NCI-H1092 (cell line): ENCODE measurements at regions not wholly inside any gene's neighbourhood (a gene's known extent, or its start where the extent isn't known, plus 50 kb on each side); places are given as distances from the start of the nearest gene placed in this dataset.
"Not testable (repeated sequence)": the region's sequence is repeated elsewhere in the genome, so short reads cannot be mapped to it uniquely, and the experiment has no call there.

Experiments used
- DNase-seq: peaks from one replicate; lab custom pipeline; 2025; lab: John Stamatoyannopoulos, UW

DNA sequence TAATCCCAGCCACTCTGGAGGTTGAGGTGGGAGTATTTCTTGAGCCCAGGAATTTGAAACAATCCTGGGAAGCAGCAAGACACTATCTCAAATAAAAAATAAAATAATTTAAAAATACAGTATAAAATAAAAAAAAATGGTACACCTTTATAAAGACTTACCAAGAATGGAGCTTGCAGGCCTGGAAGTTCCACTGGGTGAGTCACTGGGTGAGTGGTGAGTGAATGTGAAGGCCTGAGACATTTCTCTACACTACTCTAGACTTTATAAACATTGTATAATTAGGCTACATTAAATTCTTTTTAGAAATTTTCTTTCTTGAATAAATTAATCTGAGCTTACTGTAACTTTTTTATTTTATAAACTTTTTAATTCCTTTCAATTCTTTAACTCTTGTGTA lies 609.1 kb upstream of the BCHE start:
- no peak for DNase-seq

DNA sequence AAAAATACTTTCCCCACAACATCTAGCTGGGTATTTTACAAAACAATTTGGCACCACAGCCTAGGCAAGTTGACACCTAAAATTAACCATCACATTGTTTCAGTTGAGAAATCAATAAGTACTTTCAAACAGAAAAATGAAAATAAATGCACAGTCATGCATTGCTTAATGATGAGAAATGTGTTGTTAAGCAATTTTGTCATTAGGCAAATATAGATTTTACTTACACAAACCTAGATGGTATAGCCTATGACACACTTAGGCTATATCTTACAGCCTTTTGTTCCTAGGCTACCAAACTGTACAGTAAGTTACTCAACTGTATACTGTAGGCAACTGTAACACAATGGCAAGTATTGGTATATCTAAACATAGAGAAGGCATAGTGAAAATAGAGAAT lies 608.6 kb upstream of the BCHE start:
- no peak for DNase-seq

DNA sequence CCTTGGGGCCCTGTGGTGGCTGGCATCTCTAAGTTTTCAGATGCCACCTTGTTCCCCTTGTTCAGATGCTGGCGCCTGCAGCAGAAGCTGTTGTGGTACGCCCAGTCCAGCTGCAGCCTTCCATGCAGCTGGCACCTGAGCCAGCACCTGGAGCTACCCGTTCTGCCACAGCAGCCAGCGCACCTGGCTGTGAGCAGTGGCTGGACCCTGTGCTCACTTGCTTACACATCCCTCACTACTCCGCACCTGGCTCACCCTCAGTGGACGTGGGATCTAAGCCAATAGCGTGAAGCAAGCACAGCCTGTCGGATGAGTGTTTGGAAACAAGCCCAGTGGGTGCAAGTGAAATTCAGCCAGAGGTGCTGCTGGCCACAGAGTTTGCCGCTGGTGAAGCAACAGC lies 607.5 kb upstream of the BCHE start:
- DNase-seq: no peak

DNA sequence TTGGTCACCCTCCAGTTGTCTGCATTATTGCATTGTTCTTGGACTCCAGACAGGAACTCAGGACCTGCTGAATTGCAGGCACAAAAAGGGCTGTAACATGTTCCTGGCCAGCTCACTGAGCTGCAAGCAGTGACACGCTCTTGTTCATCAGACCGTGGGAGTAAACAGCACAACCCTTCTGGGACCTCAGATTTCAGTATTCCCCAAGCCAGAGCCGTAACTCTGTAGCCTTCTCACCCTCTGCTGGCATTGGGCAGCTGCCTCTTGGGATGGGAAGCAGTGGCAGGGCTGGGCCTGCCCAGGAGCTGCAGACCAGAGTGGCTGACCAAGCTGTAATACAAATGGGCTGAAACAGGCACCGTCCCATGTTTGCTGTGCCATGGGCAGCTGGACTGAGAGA lies 607.1 kb upstream of the BCHE start:
- no peak for DNase-seq

DNA sequence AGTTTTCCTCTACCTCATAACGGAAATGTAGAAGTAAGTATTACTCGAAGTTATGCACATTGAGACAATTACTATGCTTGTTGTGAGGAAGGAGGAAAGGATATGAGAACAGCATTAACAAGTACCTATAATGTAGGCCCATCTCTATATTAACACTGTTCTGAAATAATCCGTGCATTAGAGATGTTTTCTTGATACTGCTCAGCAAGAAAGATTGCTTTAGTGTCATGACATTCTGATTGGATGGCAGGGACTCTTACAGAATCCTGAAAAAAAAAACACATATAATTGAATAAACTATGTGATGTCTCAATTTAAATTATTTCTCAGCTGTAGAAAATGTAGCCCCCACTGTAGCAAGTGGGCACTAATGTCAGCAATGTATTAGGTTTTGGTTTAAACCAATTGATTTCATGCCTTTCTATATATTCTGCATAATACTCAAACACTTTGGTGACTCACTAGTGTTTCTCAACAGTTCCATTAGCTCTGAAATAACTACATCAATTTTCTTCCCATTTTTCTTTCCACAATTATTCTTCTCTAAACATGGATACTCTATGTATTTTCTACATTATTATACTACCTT lies 598.3 kb upstream of the BCHE start:
- DNase-seq: no peak

DNA sequence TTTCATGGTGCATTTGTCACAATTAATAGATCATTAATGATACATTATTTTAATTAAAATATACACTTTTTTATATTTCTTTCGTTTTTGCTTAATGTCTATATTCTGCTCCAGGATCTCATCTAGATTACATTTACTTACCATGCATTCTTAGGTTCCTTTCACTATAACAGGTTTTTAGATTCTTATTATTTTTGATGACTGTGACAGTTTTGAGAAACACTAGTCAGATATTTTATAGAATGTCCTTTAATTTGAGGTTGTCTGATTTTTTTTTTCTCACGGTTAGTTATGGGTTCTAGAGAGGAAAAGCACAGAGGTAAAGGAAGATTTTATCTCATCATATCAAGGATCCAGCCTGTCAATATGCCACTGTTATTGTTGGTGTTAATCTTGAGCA lies 595.8 kb upstream of the BCHE start:
- DNase-seq: no peak

DNA sequence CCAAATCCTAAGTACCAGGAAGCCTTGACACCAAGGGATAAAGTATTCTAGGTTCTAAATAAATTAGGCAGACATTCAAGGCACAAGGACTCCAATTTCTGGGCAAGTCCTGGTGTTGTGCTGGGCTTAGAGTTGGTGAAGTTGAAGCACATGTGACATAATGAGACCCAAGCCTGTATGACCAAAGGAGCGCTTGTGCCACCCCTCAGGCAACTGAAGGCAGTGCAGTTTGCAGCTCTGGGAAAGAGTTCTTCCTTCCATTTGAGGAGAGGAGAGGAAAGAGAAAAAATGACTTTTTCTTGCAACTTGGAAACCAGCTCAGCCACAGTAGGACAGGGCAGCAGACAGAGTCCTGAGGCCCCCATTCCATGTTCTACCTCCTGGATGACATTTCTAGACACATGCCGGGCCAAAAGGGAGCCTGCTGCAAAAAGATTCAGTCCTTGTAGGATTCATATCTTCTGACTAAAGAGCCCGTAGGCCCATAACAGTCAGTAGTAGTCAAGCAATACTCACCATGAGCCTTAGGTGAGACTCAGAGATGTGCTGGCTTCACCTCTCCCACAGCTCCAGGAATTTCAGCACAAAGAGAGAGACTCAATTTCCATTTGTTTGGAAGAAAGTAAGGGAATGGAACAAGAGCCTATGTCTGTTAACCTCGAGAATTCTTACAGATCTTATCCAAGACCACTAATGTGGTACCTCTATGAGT lies 588.8 kb upstream of the BCHE start:
- DNase-seq: no peak

DNA sequence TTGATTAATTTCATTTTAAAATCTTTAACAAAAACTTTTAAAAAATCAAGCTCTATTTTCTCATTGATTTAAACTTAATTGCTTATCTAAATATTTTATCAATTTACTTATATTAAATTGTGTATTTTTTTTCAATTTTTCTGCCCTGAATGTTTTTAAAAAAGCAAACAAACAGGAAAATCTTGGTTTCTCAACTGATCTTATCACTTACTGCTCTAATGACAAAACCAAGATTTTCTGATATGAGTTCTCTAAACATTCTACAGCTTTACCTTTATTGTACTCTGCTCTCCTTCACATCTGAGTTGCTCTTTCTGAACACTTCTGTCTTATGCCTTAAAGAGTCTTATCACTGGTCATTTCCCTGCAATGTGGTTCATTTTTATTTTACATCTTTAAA lies 587.8 kb upstream of the BCHE start:
- no peak for DNase-seq

DNA sequence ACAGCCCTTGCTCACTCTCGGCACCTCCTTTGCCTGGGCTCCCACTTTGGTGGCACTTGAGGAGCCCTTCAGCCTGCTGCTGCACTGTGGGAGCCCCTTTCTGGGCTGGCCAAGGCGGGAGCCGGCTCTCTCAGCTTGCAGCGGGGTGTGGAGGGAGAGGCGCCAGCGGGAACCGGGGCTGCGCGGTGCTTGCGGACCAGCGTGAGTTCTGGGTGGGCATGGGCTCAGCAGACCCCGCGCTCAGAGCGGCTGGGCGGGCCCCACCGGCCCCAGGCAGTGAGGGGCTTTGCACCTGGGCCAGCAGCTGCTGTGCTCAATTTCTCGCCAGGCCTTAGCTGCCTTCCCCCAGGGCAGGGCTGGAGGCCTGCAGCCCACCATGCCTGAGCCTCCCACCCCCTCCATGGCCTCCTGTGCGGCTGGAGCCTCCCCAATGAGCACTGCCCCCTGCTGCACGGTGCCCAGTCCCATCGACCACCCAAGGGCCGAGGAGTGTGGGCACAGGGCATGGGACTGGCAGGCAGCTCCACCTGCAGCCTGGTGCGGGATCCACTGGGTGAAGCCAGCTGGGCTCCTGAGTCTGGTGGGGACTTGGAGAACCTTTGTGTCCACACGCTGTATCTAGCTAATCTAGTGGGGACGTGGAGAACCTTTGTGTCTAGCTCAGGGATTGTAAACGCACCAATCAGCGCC lies 586.7 kb upstream of the BCHE start:
- not testable (repeated sequence) for DNase-seq

DNA sequence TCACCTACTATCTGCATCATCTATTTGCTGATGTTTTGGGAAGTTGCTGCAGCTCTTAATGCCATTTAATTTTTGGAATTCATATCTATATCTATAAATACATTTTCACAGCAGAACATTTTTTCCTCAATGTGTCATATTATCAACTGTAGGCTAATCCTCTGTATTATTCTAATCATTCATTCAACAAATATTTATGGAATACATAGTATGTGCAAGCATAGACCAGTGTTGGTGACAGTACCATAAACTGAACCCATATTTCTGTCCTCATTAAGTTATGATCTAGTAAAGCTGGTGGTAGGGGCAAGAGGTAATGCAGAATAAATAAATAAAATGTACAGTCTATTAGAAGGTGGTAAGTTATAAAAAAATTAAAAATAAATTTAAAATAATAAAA lies 585.3 kb upstream of the BCHE start:
- DNase-seq: no peak

DNA sequence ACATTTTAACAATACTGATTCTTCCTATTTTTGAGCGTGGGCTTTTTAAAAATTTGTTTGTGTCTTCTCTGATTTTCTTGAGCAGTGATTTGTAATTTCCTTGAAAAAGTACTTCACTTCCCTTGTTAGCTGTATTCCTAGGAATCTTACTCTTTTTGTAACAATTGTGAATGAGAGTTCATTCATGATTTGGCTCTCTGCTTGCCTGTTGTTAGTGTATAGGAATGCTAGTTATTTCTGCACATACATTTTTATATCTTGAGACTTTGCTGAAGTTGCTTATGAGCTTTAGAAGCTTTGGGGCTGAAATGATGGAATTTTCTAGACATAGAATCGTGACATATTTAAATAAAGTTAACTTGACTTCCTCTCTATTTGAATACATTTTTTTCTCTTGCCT lies 582.8 kb upstream of the BCHE start:
- no peak for DNase-seq

DNA sequence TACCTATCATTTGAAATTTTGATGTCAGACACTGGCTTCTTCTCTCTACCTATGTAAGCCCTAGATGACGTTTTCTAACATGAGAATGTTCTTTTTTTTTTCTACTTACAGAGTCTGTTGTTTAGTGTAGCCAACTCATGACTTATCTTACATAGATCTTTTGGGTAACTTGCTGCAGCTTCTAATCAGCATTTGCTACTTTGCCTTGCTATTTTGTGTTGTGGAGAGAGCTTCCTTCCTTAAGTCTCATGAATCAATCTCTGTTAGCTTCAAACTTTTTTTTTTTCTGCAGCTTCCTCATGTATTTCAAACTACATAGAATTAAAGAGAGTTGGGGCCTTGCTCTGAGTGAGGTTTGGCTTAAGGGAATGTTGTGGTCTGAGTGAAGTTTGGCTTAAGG lies 568.7 kb upstream of the BCHE start:
- no peak for DNase-seq

DNA sequence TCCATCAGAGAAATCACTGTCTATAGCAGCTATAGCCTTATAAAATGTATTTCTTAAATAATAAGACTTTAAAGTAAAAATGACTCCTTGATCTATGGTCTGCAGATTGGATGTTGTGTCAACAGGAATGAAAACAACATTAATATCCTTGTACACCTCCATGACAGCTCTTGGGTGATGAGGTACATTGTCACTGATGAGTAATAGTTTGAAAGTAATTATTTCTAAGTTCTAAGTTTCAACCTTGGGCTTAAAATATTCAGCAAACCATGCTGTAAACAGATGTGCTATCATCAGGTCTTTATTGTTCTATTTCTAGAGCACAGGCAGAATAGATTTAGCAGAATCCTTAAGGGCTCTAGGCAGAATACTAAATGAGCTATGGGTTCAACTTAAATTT lies 568.2 kb upstream of the BCHE start:
- no peak for DNase-seq

DNA sequence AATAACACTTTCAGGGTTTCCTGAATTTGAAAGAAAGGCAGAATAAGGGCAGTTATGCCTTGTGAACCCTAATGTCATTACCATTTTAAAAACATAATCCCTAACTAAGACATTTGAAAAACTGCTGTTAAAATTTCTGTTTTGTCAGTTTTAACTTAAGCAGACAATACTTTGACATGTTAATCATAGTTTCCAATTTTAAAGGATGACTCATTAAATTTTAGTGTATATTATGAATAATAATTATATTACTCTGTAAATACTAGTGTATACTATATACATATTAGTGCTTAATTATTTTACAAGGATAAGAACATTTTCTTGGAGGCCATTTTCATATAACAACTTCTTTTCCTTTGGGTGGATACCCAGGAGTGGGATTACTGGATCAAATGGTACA lies 553.1 kb upstream of the BCHE start:
- no peak for DNase-seq

DNA sequence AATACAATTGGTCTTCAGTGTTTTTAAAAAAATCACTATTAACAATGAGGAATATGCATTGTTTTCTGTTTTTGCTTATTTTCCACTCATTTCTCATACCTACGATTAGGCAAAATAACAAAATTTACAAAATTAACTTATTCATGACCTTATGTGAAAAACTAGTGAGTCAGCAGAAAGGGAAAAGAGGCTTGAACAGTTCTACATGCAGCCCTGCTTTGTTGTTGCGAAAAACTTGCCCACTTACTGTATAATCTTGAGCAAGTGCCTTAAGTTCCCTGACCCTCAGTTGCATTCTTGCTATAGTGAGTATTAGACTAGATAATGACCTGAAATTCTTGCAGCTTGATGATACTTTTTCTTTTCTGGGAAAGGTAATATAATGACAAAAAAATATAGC lies 551.1 kb upstream of the BCHE start:
- no peak for DNase-seq

DNA sequence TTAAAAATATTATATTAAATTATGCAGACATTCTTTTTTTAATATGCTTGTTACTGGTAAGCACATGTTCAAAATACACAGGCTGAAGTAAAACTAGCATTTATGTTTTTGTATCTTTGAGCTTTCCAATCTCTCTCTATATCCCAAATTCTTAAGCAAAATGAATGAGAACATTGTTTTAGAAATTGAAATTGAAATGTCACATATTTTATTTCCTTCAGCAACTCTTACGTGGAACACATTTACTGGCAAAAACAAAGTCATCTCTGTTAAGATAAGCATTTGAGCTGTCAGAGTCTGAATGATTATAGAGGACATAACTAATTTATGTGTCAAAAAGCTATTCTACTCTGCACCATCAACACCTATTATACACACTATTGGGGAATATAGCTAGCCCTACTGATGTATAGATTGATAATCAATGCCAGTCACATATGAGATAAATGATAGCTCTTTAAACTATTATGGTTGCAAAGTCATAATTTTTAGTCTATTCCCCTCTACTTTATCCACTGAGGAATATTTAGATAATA lies 535.4 kb upstream of the BCHE start:
- DNase-seq: no peak

DNA sequence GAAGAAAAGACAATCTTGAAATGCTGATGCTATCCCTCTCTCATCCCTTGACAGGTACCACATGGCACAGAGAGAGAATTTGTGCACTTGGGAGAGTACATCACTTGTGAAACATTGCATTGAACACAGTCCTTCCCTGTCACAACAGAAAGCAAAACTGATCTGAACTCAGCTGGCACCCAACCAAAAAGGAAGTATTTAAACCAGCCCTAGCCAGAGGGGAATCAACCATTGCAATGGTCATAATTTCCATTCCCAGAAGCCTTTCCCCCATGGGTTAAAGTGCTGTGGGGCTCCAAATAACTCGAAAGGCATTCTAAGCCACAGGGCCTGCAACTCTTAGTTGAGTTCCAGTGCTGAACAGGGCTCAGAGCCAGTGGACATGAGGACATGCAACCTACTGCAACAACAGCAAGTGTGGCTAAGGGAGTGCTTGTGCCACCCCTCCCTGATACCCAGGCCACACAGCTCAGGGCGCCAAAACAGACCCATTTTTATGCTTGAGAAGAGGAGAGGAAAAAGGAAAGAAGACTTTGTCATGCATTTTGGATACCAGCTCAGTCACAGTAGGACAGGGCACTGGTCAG lies 530.8 kb upstream of the BCHE start:
- DNase-seq: no peak

DNA sequence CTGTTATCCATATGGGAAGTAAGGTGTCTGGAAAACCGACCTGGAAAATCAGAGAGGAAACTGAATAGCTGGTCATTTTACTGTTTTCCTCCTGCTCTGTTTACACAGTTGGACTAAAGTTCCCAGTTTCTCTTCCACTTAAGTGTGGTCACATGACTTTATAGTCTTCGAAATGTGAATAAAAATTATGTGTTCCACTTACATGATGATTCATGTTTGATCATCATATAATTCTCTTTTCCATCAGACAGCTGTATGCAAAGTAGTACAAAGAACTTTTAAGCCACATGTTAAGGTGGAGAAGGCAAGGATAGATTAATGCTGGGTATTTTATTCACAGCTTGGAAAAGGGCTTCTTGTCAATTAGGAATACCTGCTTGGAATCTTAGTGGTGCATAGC lies 525.5 kb upstream of the BCHE start:
- no peak for DNase-seq

DNA sequence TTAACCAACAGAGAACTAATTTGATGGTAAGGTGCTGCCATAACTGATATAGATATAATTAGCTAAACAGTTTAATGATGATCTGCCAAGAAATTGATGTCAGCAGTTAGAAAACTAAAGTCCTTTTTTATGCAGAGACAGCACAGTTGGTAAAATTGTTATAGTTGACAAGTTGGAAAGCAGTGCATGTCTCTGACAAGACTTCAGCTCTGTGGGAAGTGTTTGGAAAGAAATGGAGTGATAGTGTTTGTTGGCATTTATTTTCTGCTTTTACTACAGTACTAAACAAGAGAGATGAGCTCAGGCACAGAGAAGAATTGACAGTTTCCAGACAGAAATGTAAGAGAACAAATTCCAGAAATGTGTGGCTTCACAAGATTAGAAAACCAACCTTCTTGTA lies 523.5 kb upstream of the BCHE start:
- no peak for DNase-seq

DNA sequence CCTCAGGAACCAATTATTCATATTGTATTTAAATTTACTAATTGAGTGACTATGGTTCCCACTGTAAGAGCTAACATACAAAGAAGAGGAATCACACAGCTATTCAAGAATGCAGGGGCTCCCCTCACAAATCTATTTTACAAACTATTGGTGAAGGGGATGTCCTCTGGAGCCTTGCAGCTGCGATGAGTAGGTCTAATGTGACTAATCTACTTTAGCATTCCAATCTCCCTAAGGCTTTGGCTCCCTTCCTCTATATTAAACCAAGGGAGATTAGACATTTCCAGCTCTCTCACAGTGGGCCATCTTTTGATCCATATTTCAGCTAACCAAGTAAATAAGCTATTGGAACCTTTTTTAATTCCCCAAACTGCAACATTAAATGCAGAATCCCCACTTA lies 514.2 kb upstream of the BCHE start:
- no peak for DNase-seq

DNA sequence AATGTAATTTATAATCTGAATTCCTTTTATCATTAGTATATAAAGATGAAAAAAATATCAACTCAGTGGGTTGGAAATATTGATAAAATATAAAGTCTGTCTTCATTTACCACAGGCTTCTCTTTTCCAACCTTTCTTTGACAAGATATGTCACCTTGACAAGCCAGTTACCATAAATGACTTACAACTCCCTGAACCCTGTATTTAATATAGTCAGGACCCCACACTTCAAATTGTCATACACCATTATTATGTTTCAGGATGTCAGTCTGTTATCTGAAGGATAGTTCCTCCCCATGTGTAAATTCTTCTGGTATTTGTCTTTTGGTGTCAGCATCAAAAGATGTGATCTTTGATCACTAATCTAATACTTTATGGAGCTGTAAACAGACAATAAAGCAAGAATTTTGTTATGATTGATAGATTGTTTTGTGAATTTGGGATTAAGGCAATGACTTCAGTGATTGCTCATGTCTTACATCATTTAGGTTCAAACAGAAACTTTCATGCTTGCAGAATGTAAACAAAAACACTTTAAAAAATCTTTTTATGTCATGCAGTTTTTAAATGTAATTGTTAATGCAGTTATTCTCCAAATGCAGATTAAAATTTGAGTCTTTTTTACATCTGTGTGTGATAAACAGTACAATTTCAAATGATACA lies 503.5 kb upstream of the BCHE start:
- no peak for DNase-seq

DNA sequence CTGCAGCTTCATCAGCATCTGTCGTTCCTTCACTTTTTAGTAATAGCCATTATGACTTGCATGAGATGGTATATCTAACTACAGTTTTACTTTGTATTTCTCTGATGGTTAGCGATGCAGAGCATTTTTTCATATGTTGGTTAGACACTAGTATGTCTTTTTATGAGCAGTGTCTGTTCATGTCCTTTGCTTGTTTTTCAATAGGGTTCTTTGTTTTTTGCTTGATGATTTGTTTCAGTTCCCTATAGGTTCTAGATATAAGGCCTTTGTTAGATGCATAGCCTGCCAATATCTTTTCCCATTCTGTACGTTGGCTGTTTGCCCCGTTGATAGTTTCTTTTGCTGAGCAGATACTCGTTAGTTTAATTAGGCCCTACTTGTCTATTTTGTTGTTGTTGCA lies 487.2 kb upstream of the BCHE start:
- DNase-seq: no peak

DNA sequence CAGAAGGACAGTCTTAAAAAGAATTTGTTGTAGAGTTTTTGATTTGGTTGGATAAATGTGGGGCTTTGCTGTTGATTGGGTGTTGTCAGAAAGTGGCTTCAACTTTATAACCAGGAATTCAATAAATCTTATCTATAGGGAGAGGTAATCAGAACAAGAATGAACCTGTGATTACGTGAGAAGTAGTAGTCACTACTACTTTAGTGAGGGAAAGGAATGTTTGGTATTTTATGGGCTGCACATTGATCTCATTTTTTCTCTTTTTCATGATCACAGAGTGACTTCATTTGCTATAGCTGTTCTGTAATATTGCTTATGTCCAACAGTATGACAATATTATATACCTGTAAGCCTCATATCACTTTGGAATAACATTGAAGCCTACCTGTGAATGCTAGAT lies 485.2 kb upstream of the BCHE start:
- DNase-seq: no peak
